Islet of Langerhans (tissue), 1 donor: ENCODE measurements at regions not wholly inside any gene's neighbourhood (a gene's known extent, or its start where the extent isn't known, plus 50 kb on each side); places are given as distances from the start of the nearest gene placed in this dataset.

Experiments used
- FAIRE-seq: peaks from one replicate; lab custom pipeline; 2011; peaks lifted over from hg19 to GRCh38; lab: Jason Lieb, UNC

DNA sequence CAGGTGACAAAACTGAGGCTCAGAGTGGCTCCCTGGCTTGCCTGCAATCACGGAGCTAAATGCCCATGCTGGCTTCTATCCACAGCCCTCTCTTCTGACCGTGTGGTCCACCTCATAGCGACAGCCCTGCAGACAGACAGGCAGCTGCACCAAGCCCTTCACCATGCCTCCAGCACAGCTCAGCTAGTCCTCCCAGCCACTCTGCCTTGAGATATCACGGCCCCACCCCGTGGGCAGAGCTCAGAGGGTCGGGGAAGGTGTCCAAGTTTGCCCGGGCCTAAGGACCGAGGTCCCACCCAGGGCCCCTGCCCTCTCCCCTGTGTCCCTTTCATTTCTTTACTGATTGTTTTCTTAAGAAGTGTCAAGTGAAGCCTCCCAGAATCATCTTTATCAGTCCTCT lies 128.2 kb upstream of the GLI2 start:
- FAIRE-seq, result no peak

DNA sequence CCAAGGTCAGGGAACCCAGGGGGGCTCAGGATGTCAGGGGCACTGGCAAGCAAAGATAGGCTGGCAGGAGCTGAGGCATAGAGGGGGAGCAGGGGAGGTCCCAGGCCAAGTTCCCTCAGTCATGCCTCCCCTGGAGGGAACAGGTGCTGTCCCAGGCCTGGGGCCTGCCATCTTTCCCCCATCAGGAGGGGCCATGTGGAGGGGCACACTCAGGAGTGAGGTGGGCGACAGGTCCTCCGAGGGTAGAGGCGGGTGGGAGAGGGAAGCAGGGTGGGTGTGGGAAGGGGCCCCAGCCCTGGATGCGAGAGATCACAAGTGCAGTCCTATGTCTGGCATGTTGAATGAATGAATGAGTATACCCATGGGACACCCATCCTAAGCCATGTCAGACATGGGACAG lies 127.7 kb upstream of the GLI2 start:
- no peak for FAIRE-seq

DNA sequence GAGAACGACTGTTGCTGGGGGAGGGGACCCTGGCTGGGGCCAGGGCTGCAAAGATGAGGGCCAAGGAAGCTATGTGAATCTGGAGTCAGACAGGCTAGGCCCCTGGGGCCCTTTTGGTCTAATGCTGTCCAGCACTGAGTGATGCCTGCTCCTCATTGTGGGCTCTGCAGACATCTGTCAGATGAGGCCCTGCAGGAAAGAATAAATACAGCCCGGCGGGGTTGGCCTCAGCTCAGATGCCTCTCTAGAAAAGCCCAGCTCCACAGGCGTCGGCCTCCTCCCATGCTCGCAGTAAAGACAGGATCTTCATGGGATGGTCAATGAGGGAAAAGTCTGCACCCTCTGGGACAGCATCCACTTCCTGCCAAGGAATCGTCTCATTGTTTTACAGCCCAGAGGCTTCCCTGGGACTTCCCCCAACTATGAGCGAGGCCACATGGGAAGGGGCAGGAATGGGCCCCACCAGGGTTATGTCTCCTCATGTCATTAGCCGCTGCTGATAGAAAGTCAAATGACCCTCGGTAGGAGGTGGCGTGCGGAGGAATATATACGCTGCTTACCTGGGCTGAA lies 125.8 kb upstream of the GLI2 start:
- FAIRE-seq, result no peak

DNA sequence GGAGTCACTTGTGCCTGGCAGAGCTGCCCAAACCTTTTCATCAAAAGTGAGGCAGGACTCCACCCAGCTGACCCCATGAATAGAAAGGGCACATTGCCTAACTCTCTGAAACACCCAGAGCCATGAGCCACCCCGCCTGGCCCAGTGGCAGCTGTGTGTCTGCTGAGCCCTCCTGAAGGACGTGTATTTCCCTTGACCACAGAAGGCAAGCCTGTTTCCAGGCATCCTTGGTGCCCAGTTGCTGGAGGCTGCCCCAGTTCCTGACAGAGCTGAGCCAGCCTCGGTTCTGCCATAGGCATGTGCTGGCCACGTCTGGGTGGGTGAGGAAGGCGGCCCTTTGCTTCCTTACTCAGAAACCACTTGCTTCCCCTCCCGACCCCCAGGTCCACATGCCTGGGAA lies 124.7 kb upstream of the GLI2 start:
- FAIRE-seq, result no peak

DNA sequence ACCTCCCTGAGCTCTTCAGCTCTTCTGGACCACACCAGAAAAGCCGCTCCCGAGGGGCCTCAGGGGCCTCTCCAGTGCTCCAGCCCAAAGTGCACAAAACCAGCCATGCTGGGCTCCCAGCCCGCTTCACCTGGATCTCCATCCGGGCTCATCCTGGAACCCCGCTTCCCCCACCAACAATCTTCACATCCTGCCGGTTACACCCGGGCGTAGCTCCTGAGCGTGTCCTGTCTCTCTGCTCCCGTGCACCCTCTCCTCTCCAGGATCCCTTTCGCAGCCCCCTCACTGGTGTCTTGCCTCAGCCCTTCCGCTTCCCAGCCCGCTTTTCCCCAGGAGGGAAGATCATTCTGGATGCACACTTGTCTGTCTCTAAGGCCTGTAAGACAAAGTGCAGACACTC lies 123.7 kb upstream of the GLI2 start:
- FAIRE-seq, result no peak

GRCh38 chr2:120612471-120612870 lies 123.2 kb upstream of the GLI2 start:
- no peak for FAIRE-seq

DNA sequence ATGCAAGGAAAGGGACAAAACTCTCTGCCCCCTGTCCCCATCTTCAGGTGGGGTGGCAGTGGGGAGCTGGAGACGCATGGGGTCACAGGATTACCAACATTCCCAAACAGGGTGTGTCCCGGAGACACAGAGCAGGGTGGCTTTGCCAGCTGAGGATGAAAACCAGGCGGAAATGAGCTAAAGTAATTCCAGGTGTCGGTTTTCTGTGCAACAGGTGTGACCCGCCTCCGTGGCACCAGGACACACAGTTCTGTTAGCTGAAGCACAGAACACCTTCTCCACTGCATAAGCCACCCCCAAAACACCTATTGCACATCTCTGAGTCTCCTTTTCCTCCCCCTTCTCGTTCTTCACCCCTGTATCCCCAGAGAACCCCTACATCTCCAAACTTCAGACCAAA lies 122.7 kb upstream of the GLI2 start:
- FAIRE-seq, result no peak

GRCh38 chr2:120613742-120614571 lies 121.7 kb upstream of the GLI2 start:
- no peak for FAIRE-seq

DNA sequence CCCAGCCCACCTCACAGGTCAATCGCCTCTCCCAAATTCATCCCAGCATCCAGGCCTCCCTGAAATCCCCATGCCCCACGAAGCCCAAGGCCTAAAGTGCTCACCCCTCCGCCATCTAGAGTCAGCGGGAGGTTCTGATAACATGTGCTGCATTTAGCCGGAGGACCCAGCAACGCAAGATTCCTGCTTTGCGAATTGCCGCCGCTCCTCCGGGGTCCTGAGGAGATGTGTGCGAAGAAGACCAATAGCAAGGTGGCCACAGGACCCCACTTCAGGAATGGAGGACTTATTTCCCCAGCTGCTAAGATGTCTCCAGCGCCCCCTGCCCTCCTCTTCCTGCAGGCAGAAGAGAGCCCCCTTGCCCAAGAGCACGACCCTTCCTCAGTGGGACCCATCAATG lies 120.8 kb upstream of the GLI2 start:
- no peak for FAIRE-seq

- FAIRE-seq, result no peak
Measured at GRCh38 chr2:120616261-120616660, 119.4 kb upstream of the GLI2 start.

GRCh38 chr2:120617055-120617454 lies 118.6 kb upstream of the GLI2 start:
- no peak for FAIRE-seq

DNA sequence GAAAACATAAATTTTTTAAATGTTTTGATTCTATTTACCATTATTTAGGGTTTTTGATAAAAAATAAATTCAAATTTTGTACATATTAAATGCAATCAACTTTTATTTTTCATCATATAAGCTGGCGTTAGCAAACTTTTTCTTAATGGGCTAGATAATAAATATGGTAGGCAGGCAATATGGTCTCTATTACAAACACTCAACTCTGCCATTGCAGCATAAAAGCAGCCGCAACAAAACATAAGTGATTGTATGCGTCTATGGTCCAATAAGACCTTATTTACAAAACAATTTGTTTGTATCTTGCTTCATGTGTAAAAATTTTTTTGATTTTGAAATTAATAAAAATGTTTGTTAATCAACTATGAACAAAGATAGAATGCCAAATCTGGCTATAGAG lies 116.8 kb upstream of the GLI2 start:
- FAIRE-seq, result no peak

DNA sequence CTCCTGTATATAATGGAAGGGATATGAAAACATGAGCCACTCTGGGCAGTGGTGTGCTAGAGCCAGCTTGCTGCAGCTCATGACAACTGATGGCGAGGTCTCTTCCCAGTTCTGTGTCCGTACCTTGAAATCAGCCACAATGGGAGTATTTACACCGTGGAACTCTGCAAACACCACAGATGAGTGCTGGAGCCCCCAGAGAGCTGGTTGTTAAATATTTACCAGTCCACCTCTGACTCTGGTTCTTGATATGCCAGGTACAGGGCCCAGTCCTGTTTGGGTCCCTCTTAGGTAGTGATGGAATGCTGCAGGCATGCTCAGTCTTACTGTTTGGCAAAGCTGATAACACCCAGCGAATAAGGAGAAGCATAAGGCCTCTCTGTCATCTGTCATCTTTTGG lies 116.1 kb upstream of the GLI2 start:
- no peak for FAIRE-seq

DNA sequence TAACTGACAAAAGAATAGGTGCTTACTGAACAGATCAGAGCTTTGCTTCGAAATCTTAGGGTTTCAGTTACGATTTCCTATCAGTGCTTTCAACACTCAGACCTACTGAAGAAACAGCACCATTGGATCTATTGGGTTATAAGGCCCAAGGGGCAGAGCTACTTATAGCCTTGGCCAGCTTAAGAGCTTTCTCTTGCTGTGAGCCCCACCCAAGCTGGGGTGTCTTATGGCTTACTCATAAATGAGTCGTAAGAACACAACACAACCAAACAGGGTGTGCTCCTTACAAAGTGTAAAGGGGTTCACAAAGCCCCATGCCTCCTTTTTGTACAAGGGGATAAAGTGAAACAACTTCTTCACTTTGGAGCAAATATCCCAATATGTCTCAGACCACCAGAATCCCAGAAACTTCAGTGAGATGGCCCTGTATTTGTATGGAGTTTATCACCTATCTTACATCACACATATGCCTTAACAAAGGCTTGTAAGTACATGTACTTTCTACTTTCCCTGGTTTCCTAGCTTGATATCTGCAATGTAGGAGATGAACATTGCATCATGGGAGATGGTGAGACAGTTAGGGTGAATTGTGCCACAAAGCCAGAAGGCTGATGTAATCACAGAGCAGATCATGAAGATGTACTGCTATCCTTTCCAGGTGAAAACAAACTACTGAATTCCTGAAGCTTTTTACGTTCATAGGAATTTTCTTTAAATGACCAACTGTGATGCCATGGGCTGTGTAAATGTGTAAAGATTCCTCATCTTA lies 115.5 kb upstream of the GLI2 start:
- no peak for FAIRE-seq

DNA sequence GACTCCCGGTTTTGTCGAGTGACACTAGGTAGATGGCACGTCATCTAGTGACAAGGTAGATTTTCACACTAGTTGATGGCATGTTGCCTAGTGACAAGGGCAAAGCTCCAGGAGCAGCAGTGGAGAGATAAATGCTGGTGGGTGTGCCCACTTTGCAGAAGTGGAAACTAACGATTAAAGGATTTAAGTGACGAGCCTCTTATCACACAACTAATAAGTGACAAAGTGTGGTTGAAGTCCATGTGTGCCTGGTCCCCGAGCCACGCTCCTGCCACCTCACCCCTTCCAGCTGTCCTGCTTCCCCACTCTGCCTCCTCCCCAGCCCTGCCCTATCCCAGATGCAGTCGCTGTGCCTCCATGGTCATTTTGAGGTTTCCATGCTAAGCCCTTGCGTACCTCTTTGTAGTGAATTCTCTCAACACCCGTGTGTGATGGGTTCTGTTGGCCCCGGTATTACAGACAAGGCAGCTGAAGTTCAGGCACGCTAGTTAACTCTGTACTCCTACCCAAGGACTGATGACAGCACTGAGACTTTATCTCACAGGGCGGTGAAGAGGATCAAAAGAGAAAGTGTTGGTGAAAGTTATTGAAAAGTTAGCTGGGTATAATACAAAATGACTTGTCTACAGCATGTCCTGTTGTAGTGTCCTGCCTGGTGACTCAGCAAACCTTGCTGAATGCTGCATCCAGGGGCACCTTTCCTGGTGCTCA lies 113.4 kb upstream of the GLI2 start:
- no peak for FAIRE-seq

DNA sequence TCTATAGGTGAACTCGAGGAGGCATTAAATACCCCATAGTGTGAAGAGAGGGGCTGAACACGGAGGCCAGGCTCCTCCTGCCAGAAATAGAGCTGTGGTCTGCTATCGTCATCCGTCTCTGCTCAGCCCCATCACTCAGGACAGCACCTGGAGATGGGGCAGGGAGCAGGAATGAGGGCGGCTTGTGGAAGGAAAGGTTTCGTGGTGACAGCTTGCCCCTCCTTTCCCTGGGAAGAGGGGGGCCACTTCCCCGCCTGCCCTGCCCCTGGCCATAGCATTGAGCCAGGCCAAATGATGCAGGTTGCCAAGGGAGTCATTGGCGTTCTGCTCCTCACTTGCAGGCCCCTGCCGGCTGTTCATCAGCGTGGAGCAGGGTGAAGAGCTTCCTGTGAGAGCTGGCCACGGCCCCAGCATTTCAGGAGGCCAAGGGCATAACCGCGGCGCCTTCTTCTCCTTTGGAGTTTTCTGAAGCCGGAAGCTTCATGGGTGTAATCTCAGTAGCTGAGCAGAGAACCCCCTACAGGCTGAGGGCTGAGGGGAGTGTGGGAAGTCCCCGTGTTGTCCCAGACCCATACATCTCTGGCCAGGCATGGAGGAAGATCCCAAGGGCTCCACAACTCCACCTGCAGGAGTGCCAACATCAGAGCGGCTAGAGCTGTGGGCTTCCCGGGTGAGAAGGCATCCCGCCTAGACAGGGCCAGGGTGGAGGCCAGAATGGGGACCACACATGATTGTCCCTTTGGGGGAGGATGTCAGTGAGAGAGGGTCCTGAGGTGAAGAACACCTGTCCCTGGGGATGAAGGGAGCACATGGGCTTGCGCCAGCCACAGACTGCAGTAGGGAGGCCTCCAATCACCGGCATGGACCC lies 112.5 kb upstream of the GLI2 start:
- FAIRE-seq, result no peak

- no peak for FAIRE-seq
Measured at GRCh38 chr2:120624061-120624737, 111.5 kb upstream of the GLI2 start.

- FAIRE-seq, result no peak
Measured at GRCh38 chr2:120624738-120625446, 110.8 kb upstream of the GLI2 start.

- no peak for FAIRE-seq
Measured at GRCh38 chr2:120625865-120626560, 109.7 kb upstream of the GLI2 start.

DNA sequence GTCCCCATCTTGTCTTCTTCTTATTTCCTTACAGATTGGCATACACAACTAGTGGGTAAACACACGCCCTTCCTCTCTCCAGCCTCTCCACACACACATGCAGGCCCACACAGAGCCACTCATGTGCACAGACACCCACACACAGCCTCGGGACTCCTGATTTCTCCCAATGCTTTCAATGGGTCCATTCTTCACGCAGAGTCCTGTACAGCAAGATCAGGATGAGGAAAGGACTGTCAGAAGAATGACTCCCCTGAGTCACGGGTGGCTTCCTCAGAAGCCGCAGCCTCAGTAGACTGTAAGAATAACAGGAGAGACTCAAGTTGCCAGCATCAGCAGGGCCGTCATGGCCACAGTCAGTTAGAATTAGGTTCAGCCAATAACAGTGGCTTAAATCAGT lies 109.1 kb upstream of the GLI2 start:
- no peak for FAIRE-seq
